Smooth muscle cell (in vitro differentiated cells): ENCODE measurements at regions not wholly inside any gene's neighbourhood (a gene's known extent, or its start where the extent isn't known, plus 50 kb on each side); places are given as distances from the start of the nearest gene placed in this dataset.
A peak's percentile ranks its signal among the peaks of the same experiment; 100 is the strongest.

Experiments
- DNase-seq: peaks from one replicate; lab custom pipeline; 2025; ENCODE audit not compliant: unreplicated experiment; lab: John Stamatoyannopoulos, UW
- H2AFZ ChIP-seq: fragments of 200-600 bp; sonication (generic); 2 replicates; pipeline ENCODE4 v1.6.0; 2016; ENCODE audit warnings: antibody characterized with exemption, low read depth, mild to moderate bottlenecking
- H3F3A ChIP-seq: fragments of 200-600 bp; sonication (generic); 2 replicates; pipeline ENCODE4 v1.6.0; 2017; ENCODE audit warnings: antibody characterized with exemption, low read depth
- H3K27ac ChIP-seq: fragments of 200-600 bp; sonication (generic); 2 replicates; pipeline ENCODE4 v1.5.1; 2016; ENCODE audit warnings: low read depth, mild to moderate bottlenecking
- H3K27me3 ChIP-seq: fragments of 200-600 bp; sonication (generic); 2 replicates; pipeline ENCODE4 v1.6.1; 2016; ENCODE audit warnings: low read depth, mild to moderate bottlenecking
- H3K36me3 ChIP-seq: fragments of 200-600 bp; sonication (generic); 2 replicates; pipeline ENCODE4 v1.5.1; 2016; ENCODE audit warnings: low read depth
- H3K4me1 ChIP-seq: fragments of 200-600 bp; sonication (generic); 2 replicates; pipeline ENCODE4 v1.5.1; 2016; ENCODE audit warnings: low read depth
- H3K4me2 ChIP-seq: fragments of 200-600 bp; sonication (generic); 2 replicates; pipeline ENCODE4 v1.6.0; 2016; ENCODE audit warnings: mild to moderate bottlenecking
- H3K4me3 ChIP-seq: fragments of 200-600 bp; sonication (generic); 2 replicates; pipeline ENCODE4 v1.5.1; 2016; ENCODE audit warnings: mild to moderate bottlenecking
- H3K79me2 ChIP-seq: fragments of 200-600 bp; sonication (generic); 2 replicates; pipeline ENCODE4 v1.6.0; 2016; ENCODE audit warnings: low read depth, mild to moderate bottlenecking
- H3K9ac ChIP-seq: fragments of 200-600 bp; sonication (generic); 2 replicates; pipeline ENCODE4 v1.6.0; 2016; ENCODE audit warnings: low read depth
- H3K9me3 ChIP-seq: fragments of 200-600 bp; sonication (generic); replicated peaks from 2 replicates; pipeline ENCODE4 v1.5.1; 2016; ENCODE audit warnings: low read depth
- H4K20me1 ChIP-seq: fragments of 200-600 bp; sonication (generic); 2 replicates; pipeline ENCODE4 v1.6.0; 2016; ENCODE audit warnings: low read depth
- WGBS: methylation state at CpG from one replicate; pipeline ENCODE4 v1.1.7; 2016; ENCODE audit warnings: low lambda C conversion rate; 5-methylcytosine and 5-hydroxymethylcytosine counted together
- TF ChIP-seq, protein P1 (sequence below): fragments of 200-600 bp; sonication (generic); IDR thresholded peaks from 2 replicates; pipeline ENCODE4 v1.5.1; 2017; ENCODE audit warnings: borderline replicate concordance, mild to moderate bottlenecking, antibody characterized with exemption; ENCODE audit not compliant: insufficient read depth, poor library complexity, severe bottlenecking

DNA sequence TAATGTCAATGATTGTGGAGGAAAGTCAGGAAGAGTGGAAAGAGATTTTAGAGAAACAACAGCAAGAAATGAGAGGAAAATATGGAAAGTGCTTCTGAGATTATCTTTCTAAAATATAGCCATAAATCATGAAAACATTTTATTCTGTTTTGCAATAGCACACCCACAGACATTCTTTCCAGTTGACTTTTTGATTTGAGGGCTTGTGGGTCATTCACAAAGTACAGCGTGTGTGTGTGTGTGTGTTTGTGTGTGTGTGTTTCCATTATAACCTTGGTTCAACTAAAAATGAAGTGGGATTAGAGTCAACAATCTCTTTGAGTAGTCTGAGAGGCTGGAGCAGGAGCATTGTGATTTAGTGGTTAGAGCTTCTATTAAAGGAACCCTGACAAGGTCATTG is 116.6 kb upstream of the GAS1 start:
- peak overlapping the region; percentile 22 for H3K27ac ChIP-seq
- DNase-seq: no peak
- 20% methylated on average over 1 of the region's 1 CpG for WGBS
- H4K20me1 ChIP-seq: no peaks in the 10 kb centered on the region
- no peak overlapping the region for H3K4me3 ChIP-seq
- H3F3A ChIP-seq: peaks cover 18% of the 10 kb centered on the region
- H3K4me2 ChIP-seq: peak overlapping the region; percentile 16
- no peaks in the 10 kb centered on the region for H3K79me2 ChIP-seq
- no peak overlapping the region for H2AFZ ChIP-seq
- H3K4me1 ChIP-seq: peaks cover 15% of the 10 kb centered on the region
- no peaks in the 10 kb centered on the region for H3K9me3 ChIP-seq
- no peaks in the 10 kb centered on the region for H3K27me3 ChIP-seq
- no peak overlapping the region for H3K9ac ChIP-seq
- TF ChIP-seq, protein P1, sequence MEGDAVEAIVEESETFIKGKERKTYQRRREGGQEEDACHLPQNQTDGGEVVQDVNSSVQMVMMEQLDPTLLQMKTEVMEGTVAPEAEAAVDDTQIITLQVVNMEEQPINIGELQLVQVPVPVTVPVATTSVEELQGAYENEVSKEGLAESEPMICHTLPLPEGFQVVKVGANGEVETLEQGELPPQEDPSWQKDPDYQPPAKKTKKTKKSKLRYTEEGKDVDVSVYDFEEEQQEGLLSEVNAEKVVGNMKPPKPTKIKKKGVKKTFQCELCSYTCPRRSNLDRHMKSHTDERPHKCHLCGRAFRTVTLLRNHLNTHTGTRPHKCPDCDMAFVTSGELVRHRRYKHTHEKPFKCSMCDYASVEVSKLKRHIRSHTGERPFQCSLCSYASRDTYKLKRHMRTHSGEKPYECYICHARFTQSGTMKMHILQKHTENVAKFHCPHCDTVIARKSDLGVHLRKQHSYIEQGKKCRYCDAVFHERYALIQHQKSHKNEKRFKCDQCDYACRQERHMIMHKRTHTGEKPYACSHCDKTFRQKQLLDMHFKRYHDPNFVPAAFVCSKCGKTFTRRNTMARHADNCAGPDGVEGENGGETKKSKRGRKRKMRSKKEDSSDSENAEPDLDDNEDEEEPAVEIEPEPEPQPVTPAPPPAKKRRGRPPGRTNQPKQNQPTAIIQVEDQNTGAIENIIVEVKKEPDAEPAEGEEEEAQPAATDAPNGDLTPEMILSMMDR: no peak
- no peaks in the 10 kb centered on the region for H3K36me3 ChIP-seq

GRCh38 chr9:87064311-87064710 is 117.0 kb upstream of the GAS1 start:
- Histone ChIP-seq H4K20me1 (no peaks in the 10 kb centered on the region), H3F3A (peaks cover 21% of the 10 kb centered on the region), H2AFZ (no peak overlapping the region), H3K27me3 (no peaks in the 10 kb centered on the region), H3K4me1 (peaks cover 18% of the 10 kb centered on the region), H3K9ac (no peak overlapping the region), H3K9me3 (no peaks in the 10 kb centered on the region), H3K4me2 (peak overlapping the region; percentile 16), H3K36me3 (no peaks in the 10 kb centered on the region), H3K27ac (peak overlapping the region; percentile 22), H3K79me2 (no peaks in the 10 kb centered on the region), H3K4me3 (no peak overlapping the region)
- TF ChIP-seq, protein P1: no peak
- no peak for DNase-seq
- WGBS: 86% methylated on average over 4 of the region's 4 CpGs

GRCh38 chr9:87065981-87066380 is 118.7 kb upstream of the GAS1 start:
- Histone ChIP-seq H3K79me2 (no peaks in the 10 kb centered on the region), H3K27me3 (no peaks in the 10 kb centered on the region), H3K27ac (peak overlapping the region; percentile 87), H3K9me3 (no peaks in the 10 kb centered on the region), H3K36me3 (no peaks in the 10 kb centered on the region), H3K4me3 (no peak overlapping the region), H3K4me1 (peaks cover 20% of the 10 kb centered on the region), H2AFZ (no peak overlapping the region), H4K20me1 (no peaks in the 10 kb centered on the region), H3F3A (peaks cover 24% of the 10 kb centered on the region), H3K4me2 (peak overlapping the region; percentile 57), H3K9ac (no peak overlapping the region)
- DNase-seq: no peak
- TF ChIP-seq, protein P1: no peak
- WGBS: 28% methylated on average over 4 of the region's 4 CpGs

GRCh38 chr9:87067426-87067825 is 120.1 kb upstream of the GAS1 start:
- H3K36me3 ChIP-seq: no peaks in the 10 kb centered on the region
- no peaks in the 10 kb centered on the region for H3K79me2 ChIP-seq
- H3F3A ChIP-seq: peaks cover 24% of the 10 kb centered on the region
- TF ChIP-seq, protein P1: no peak
- no peak for DNase-seq
- 68% methylated on average over 1 of the region's 1 CpG for WGBS
- H3K9ac ChIP-seq: peak overlapping the region; percentile 28
- no peaks in the 10 kb centered on the region for H3K9me3 ChIP-seq
- peaks cover 20% of the 10 kb centered on the region for H3K4me1 ChIP-seq
- H3K27ac ChIP-seq: peak overlapping the region; percentile 87
- H3K27me3 ChIP-seq: no peaks in the 10 kb centered on the region
- peak overlapping the region; percentile 71 for H3K4me2 ChIP-seq
- H2AFZ ChIP-seq: no peak overlapping the region
- no peaks in the 10 kb centered on the region for H4K20me1 ChIP-seq
- no peak overlapping the region for H3K4me3 ChIP-seq
